Thyroid gland (tissue), 4 donors: ENCODE measurements at regions not wholly inside any gene's neighbourhood (a gene's known extent, or its start where the extent isn't known, plus 50 kb on each side); places are given as distances from the start of the nearest gene placed in this dataset.

Experiments used
- DNase-seq, 2 donors: peaks; one replicate each; pipeline ENCODE4 v3.0.0-alpha.2; 2019
- H3K27ac ChIP-seq, 3 donors: fragments of 200-600 bp; sonication (generic); 1 replicate in 2 of 3; 2 replicates in 1 of 3; pipeline ENCODE4 v1.5.1; 2016 to 2019; ENCODE audit warnings: mild to moderate bottlenecking in 1 of 3, moderate library complexity in 1 of 3
- H3K27me3 ChIP-seq: fragments of 200-600 bp; sonication (generic); one replicate; pipeline ENCODE4 v1.5.1; 2019
- H3K36me3 ChIP-seq, 2 donors: fragments of 200-600 bp; sonication (generic); one replicate each; pipeline ENCODE4 v1.5.1; 2016 to 2019
- H3K4me1 ChIP-seq, 2 donors: fragments of 200-600 bp; sonication (generic); one replicate each; pipeline ENCODE4 v1.5.1; 2017 to 2019
- H3K4me3 ChIP-seq, 3 donors: fragments of 200-600 bp; sonication (generic); replicated peaks in 1 of 3; 1 replicate in 2 of 3; 2 replicates in 1 of 3; pipeline ENCODE4 v1.5.1; 2016; ENCODE audit warnings: mild to moderate bottlenecking in 1 of 3
- H3K9me3 ChIP-seq: fragments of 200-600 bp; sonication (generic); one replicate; pipeline ENCODE4 v1.5.1; 2017
- CTCF ChIP-seq, 6 experiments: fragments of 200-600 bp in 3 of 6; fragments of 450-650 bp in 3 of 6; sonication (generic) in 3 of 6; IDR thresholded peaks; one replicate each; pipeline ENCODE4 v1.5.1; 2016 to 2019; ENCODE audit warnings: antibody characterized with exemption in 6 of 6, mild to moderate bottlenecking in 2 of 6, inconsistent platforms in 1 of 6, moderate library complexity in 1 of 6
- POLR2A ChIP-seq, 2 donors: fragments of 450-650 bp; IDR thresholded peaks; one replicate each; pipeline ENCODE4 v1.6.1; 2017; ENCODE audit warnings: antibody characterized with exemption in 2 of 2, mild to moderate bottlenecking in 2 of 2, moderate library complexity in 1 of 2
- WGBS, 2 donors: methylation state at CpG; one replicate each; pipeline ENCODE4 v1.1.5; 2017; 5-methylcytosine and 5-hydroxymethylcytosine counted together
- intact Hi-C: fragments of 100-400 bp; cut with DNase I; formaldehyde crosslinking; loops from one replicate; pipeline ENCODE4 v1.15.1; 2023

GRCh38 chrX:148389629-148390028 lies 110.8 kb upstream of the AFF2 start:
- Histone ChIP-seq H3K9me3 (no peaks in the 10 kb centered on the region), H3K4me3 (no peak overlapping the region), H3K27me3 (no peaks in the 10 kb centered on the region), H3K4me1 (no peaks in the 10 kb centered on the region), H3K27ac (no peak overlapping the region), H3K36me3 (no peaks in the 10 kb centered on the region)
- no peak for TF ChIP-seq CTCF (IDR thresholded peaks at IDR 0.05)
- TF ChIP-seq POLR2A (IDR thresholded peaks at IDR 0.05) = no peak
- DNase-seq = no peak
- 90 to 100% methylated on average over 2 of the region's 2 CpGs for WGBS, 2 donors
- intact Hi-C loops = no loop called here

- H3K4me1 ChIP-seq = no peaks in the 10 kb centered on the region
- H3K4me3 ChIP-seq = no peak overlapping the region
- no peaks in the 10 kb centered on the region for H3K36me3 ChIP-seq
- no peaks in the 10 kb centered on the region for H3K27me3 ChIP-seq
- TF ChIP-seq CTCF (IDR thresholded peaks at IDR 0.05) = no peak
- TF ChIP-seq POLR2A (IDR thresholded peaks at IDR 0.05) = no peak
- 68 to 79% methylated on average over 3 of the region's 3 CpGs for WGBS, 2 donors
- no peak overlapping the region for H3K27ac ChIP-seq
- intact Hi-C loops = no loop called here
- no peaks in the 10 kb centered on the region for H3K9me3 ChIP-seq
- no peak for DNase-seq
Observed at GRCh38 chrX:148412006-148412405, 88.4 kb upstream of the AFF2 start.

GRCh38 chrX:148416142-148416541 lies 84.3 kb upstream of the AFF2 start:
- no peak overlapping the region for H3K4me3 ChIP-seq
- no peak for DNase-seq
- no peaks in the 10 kb centered on the region for H3K9me3 ChIP-seq
- TF ChIP-seq POLR2A (IDR thresholded peaks at IDR 0.05) = no peak
- TF ChIP-seq CTCF (IDR thresholded peaks at IDR 0.05) = no peak
- no peaks in the 10 kb centered on the region for H3K36me3 ChIP-seq
- intact Hi-C loops = no loop called here
- 89 to 95% methylated on average over 2 of the region's 2 CpGs for WGBS, 2 donors
- no peak overlapping the region for H3K27ac ChIP-seq
- H3K27me3 ChIP-seq = no peaks in the 10 kb centered on the region
- H3K4me1 ChIP-seq = no peaks in the 10 kb centered on the region

- H3K27me3 ChIP-seq = no peaks in the 10 kb centered on the region
- H3K27ac ChIP-seq = no peak overlapping the region
- H3K4me1 ChIP-seq = no peaks in the 10 kb centered on the region
- 88 to 92% methylated on average over 4 of the region's 4 CpGs for WGBS, 2 donors
- H3K36me3 ChIP-seq = no peaks in the 10 kb centered on the region
- intact Hi-C loops = no loop called here
- no peaks in the 10 kb centered on the region for H3K9me3 ChIP-seq
- no peak for DNase-seq
- no peak overlapping the region for H3K4me3 ChIP-seq
- TF ChIP-seq CTCF (IDR thresholded peaks at IDR 0.05) (no peak), POLR2A (IDR thresholded peaks at IDR 0.05) (no peak)
Observed at GRCh38 chrX:148416931-148417330, 83.5 kb upstream of the AFF2 start.

- no peaks in the 10 kb centered on the region for H3K9me3 ChIP-seq
- H3K4me3 ChIP-seq = no peak overlapping the region
- no peak overlapping the region for H3K27ac ChIP-seq
- H3K4me1 ChIP-seq = no peaks in the 10 kb centered on the region
- H3K36me3 ChIP-seq = no peaks in the 10 kb centered on the region
- H3K27me3 ChIP-seq = no peaks in the 10 kb centered on the region
- TF ChIP-seq CTCF (IDR thresholded peaks at IDR 0.05) (no peak), POLR2A (IDR thresholded peaks at IDR 0.05) (no peak)
- 56 to 95% methylated on average over 3 of the region's 3 CpGs for WGBS, 2 donors
- intact Hi-C loops = no loop called here
- DNase-seq = no peak
Observed at GRCh38 chrX:148417934-148418333, 82.5 kb upstream of the AFF2 start.
